Tongue (tissue), 1 donor: ENCODE measurements at regions not wholly inside any gene's neighbourhood (a gene's known extent, or its start where the extent isn't known, plus 50 kb on each side); places are given as distances from the start of the nearest gene placed in this dataset.
"Not testable (repeated sequence)": the region's sequence is repeated elsewhere in the genome, so short reads cannot be mapped to it uniquely, and the experiment has no call there.

Experiments
- DNase-seq: peaks from one replicate; pipeline ENCODE4 v3.0.0-alpha.2; 2015

DNA sequence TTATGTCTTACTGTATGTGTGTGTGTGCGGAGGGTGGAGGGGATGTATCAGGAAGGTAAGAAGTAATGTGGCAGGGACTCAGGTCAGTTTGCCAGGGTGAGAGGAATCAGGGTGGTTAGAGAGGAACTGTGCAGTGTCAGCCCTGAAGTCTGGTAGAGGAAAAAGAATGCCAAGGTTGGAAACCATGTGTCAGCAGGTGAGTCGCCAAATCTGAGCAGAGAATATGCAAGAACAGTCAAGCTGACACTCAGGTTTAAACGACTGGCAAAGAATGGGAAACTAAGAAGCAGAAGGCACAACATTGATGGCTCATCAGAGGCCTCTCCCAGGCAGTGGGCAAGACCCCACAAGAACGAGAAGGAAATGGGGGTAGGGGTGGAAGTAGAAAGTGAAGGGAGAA lies 107.5 kb upstream of the TBX18 start:
- no peak for DNase-seq

DNA sequence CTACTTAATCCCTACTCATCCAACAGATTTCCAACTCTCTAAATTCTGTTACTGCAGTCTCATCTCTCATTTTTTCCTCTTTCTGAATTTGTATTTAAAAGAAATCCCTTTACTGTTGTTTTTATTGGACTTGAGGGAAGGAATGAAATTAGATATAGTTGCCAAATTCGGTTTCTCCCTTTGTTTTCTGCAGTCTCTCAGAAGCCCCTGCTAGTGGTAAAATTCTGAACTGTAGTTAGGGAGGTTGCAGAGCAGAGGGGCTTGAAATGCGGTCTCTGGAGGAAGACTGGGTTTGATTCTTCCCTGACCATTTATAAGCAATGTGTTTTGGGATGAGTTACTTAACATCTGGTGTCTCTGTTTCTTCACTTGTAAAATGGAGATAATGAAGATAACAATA lies 106.3 kb upstream of the TBX18 start:
- no peak for DNase-seq

DNA sequence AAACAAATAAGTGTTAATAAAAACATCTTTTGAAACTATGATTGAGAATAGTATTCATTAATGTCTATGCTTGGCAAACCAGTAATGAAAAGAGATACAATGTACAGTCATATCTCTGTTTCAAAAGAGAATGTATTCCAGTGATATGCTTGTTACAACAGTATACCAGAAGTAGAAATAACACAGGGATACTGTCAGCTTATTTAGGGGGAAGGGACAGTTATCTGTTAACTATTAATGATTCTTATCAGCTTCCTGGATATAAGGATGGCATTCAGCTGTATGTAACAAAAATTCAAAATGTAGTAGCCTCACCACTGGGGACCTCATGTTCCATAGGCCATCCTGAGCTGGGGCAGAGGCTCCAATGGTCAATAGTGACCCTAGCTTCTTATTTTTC lies 103.8 kb upstream of the TBX18 start:
- no peak for DNase-seq

DNA sequence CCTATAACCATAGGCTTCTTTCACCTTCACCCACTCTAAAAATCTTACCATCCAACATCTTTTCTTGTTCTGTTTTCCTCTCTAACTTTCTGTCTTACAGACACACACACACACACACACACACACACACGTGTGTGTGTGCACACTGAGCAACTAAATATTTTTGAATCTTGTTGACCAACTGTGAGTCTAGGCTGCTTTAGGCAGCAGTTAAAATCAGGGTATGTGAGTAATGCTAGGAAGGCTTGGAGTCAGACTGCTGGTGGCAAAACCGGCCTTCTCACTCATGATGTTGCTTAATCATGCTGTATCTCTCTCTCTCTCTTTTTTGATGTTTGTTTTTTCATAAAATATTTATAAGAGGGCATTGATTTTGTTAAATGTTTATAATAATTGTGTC lies 103.1 kb upstream of the TBX18 start:
- DNase-seq: no peak

DNA sequence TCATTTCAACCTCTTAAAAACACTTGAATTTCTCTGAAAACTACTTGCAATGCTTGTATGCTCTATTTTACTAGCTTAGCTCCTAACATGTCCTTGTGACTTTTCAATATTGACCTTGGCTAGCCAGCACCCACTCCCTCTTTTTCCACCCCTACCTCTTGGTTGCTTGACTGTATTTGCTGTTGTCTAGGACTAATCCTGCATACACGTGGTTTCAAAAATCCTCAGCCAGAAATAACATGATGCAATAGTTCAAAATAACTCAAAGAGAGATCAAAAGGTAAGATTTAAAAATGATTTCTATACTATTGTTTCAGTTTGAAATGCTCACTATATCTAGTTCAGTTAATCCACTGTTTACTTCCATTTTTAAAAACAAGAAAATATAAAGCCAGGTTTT lies 102.3 kb upstream of the TBX18 start:
- DNase-seq: no peak

DNA sequence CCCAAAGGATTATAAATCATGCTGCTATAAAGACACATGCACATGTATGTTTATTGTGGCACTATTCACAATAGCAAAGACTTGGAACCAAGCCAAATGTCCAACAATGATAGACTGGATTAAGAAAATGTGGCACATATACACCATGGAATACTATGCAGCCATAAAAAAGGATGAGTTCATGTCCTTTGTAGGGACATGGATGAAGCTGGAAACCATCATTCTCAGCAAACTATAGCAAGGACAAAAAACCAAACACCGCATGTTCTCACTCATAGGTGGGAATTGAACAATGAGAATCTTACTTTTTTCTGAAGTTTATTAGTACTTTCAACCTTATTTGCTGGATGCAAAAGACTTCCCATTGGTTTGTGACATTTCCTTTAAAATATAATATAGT lies 101.0 kb upstream of the TBX18 start:
- not testable (repeated sequence) for DNase-seq

DNA sequence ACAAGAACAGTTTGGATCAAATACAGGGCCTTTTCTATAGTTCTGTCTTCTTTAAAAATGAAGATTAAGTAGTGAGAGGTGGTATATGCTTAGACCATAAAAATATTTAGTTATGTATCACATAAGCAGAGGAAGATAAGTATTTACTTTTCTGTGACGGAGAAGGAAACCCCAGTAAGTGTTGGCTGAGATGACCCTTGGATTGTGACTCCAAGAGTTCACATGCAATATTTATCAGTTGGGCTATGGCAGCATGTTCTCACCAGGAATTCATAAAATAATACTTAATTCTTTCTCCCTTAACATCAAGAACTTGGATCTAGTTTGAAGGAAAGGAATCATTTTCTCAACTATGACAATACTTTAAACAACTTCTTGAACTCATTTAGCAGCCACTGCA lies 98.4 kb upstream of the TBX18 start:
- DNase-seq: no peak

DNA sequence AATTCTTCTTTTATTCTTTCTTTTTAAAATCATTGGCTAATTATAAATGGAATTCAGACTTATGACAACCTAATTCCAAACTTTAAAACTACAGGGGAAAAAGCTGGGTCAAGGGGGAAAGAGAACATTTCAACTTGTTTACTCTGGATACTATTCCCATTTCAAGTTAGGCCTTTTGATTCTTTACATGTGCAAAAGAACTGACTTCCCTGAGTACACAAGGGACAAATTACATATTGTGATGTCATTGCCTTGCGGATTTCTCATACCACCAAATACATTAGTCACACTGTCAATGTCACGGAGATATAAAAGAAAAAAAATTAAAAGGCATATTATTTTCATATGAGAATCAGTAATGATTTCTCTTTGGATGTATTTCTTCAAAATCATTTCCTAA lies 96.5 kb upstream of the TBX18 start:
- peak; percentile 38 for DNase-seq

DNA sequence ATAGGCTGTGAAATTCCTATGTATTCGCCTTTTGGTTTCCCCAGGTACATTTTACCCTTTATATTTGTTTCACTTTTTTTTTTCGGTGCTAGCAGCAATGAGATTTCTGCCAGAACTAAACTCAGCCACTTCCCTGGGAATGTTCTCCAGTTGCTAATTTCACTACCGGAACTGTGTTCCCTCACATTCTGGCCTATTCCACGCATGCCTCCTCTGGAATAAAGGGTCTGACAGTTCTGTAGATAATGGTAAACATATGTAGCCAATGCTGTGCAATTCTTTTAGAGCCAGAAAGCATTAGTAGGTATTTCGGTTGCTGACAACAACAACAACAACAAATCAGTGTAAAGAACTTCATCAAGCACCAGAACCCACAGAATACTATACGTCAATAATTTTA lies 96.1 kb upstream of the TBX18 start:
- peak; percentile 59 for DNase-seq

DNA sequence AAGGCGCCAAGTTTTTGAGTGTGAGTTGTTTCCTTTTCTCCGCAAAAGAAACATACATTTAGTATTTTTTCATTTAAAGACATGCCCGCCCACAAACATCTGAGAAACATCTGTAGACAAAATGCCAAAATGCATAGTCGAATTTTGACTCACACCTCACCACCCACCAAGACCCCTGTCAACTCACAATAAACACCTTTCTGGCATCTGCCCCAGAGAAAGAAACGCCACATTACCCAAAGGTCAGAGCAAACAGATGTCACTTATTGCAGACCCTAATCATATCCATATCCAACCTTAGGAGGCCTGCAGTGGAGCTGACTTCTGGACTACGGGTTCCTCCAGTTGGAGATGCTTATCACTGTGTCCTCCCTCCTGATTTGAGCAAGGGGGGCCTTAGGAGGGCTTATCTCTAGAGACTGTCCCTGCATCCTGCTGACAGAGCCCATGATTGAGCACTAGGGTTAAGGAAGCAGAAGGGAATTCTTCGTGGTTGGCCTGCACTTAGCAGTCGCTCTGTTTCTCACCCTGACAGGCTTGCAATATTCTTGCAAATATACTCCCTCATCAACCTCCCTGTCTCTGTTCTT lies 90.5 kb upstream of the TBX18 start:
- no peak for DNase-seq

DNA sequence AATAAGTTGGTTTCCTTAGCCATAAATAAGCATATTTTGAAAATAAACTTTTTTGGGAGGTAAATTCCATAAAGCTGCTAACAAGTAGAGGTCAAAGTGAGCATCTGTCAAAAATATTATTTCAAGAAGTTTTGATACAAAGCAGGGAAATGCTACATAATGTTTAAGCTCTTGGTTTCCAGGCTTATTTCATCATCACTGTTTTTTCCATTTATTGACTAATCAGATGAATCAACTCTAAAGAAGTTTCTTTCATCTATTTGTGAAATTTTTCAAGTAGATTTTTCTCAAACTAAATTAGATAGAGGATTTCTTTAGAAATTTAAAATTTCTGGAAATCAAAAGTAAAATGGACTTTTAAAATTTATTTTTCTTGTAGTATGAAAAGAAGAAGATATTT lies 89.5 kb upstream of the TBX18 start:
- DNase-seq: no peak

DNA sequence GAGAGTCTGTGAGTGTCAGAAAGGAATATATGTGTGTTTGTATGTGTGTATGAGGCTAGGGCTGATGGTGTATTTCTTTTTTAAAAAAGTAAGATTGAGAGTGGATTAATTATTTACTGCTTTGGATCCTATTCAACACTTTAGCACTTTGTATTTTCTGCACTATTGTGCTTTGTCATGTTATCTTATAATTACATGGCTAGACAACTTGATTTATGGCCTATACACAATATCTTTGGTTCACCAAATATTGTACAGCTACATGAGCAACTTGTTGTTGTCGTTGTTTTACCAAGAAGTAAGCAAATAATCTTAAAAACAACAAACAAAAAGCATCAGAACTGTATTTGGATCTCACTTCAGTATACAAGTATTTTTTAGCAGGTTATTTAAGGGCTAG lies 84.6 kb upstream of the TBX18 start:
- no peak for DNase-seq

DNA sequence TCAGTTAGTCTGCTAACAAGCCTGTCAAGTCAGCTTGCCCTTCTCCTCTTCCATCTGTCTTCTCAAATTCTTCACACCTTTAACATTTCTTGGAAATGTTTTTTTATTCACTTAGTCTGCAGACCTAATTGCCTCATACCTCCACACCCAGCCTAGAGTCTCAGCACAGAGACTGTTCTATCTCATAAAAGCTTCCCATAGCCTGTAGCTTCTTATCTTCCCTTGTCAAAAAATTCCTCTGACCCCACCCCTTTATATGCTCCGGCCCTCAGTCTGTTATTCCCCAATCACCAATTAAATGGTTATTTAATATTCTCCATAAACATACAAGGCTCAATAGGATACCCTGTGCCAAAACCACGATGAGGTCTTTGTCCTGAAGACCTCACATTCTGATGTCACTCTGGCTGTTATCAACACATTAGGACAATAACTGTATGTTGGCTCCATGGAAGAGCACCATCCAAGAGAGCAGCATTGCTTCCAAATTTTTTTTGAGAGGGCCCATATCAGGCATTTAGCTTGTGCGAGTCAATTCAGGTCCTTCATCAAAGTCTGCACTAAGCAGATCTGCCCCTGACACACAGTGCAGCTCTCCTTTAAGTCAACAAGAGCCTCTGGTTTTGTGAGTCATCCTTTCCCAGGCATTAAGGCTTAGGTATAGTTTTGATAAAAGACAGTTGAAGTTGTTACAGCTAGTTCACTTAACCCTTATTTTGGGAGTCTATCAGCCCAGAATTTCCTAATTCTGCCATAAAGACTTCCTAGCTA lies 83.2 kb upstream of the TBX18 start:
- DNase-seq: no peak

DNA sequence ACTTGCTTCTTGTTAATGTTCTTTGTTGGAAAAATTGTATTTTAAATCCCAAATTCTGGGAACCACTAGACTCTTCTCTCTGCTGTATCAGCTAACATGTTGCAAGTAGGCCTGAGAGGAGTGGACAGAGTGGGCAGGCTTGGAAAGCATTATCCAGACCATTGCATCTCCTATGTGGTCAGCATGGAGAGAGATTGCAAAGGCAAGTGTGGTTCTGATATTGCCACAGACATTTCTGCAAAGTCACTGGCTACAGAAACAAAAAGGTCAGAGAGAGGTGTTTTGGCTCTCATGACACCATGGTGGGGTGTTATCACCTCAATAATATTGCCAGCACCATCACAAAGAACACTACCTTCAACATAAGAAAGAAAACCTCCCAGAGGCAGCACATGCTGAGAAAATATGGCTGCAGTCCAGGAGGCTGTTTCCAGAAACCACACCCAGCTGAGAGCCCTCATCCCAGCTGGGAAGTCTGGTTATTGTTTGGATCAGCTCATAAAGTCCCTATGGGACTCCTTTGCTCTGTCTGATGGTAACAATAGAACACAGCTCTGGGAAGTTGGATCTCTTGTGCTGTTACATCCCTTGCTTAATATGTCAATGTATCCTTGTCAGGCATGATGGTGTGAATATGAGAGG lies 78.2 kb upstream of the TBX18 start:
- DNase-seq: peak; percentile 79

DNA sequence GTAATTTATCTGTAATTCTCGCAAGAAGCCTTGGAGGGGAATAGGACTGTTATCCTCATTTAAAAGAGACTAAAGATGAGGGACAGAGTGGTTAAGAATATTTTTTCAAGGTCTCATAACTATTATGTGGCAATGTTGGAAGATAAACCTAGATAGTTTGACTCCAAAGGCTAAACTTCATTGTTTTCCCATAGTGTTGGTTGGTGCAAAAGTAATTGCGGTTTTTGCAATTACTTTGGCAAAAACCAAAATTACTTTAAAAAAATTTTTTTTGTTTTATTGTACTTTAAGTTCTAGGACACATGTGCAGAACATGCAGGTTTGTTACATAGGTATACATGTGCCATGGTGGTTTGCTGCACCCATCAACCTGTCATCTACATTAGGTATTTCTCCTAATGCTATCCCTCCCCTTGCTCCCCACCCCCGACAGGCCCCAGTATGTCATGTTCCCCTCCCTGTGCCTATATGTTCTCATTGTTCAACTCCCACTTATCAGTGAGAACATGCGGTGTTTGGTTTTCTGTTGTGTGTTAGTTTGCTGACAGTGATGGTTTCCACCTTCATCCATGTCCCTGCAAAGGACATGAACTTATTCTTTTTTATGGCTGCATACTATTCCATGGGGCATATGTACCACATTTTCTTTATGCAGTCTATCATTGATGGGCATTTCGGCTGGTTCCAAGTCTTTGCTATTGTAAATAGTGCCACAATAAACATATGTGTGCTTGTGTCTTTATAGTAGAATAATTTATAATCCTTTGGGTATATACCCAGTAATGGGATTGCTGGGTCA lies 72.9 kb upstream of the TBX18 start:
- not testable (repeated sequence) for DNase-seq

DNA sequence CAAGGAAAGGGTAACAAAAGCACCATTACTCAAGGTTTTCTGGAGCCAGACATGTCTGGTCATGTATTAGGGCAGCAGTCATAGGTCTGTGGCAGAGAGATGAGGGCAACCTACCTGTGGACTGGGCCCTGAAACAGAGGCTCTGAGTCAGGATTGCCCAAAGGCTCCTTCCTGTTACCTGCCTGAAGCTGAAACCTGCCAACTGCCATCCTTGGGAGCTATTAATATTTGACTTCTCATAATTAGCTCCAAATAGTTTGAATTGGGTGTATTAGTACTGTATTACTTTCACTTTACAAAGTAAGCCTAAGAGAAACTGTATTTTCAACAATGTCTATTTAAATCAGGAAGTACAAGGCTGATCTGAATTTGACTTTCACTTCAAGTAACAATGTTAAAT lies 72.0 kb upstream of the TBX18 start:
- no peak for DNase-seq

DNA sequence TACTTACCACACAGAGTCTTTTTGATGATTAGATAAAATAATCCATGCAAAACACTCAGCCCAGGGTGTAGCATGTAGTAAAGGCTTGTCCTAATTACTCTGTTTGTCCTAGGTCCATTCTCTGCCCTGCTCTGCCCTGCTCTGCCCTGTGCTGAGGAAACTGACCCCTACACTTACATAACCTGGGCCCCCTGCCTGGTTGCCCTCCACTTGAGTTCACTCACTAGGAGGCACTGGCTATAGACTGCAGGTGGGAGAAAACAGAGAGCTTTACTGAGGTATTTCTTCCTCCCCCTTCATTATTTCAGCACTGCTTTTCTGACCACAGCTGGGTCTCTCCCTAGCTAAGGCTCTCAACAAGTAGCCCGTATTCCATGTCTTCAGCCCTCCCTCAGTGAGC lies 70.9 kb upstream of the TBX18 start:
- DNase-seq: no peak

DNA sequence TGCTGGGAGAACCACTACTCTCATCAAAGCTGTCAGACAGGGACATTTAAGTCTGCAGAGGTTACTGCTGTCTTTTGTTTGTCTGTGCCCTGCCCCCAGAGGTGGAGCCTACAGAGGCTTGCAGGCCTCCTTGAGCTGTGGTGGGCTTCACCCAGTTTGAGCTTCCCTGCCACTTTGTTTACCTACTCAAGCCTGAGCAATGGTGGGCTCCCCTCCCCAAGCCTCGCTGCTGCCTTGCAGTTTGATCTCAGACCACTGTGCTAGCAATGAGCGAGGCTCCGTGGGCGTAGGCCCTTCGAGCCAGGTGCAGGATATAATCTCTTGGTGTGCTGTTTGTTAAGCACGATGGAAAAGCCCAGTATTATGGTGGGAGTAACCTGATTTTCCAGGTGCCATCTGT lies 67.5 kb upstream of the TBX18 start:
- not testable (repeated sequence) for DNase-seq

DNA sequence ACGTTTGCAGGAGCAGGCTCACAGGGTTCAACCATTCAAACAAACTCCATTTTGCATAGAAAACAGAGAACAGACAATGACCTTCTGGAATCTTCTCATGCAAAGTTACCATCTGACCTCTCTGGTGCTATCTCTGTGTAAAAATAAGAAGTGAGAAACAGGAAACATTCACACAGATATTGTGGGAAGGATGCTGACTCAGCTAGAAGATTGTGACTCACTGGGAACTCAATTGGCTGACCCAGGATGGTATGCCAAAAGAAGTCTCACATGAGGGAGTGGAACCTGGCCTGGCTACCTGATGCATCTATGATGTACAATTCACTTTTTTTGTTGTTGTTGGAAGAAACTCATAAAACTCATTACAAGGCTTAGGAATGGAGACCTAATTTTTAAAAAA lies 61.1 kb upstream of the TBX18 start:
- no peak for DNase-seq

DNA sequence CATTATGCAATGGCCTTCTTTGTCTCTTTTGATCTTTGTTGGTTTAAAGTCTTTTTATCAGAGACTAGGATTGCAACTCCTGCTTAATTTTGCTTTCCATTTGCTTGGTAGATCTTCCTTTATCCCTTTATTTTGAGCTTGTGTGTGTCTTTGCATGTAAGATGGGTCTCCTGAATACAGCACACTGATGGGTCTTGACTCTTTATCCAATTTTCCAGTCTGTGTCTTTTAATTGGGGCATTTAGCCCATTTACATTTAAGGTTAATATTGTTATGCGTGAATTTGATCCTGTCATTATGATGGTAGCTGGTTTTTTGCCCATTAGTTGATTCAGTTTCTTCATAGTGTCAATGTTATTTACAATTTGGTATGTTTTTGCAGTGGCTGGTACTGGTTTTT lies 56.9 kb upstream of the TBX18 start:
- DNase-seq: not testable (repeated sequence)

DNA sequence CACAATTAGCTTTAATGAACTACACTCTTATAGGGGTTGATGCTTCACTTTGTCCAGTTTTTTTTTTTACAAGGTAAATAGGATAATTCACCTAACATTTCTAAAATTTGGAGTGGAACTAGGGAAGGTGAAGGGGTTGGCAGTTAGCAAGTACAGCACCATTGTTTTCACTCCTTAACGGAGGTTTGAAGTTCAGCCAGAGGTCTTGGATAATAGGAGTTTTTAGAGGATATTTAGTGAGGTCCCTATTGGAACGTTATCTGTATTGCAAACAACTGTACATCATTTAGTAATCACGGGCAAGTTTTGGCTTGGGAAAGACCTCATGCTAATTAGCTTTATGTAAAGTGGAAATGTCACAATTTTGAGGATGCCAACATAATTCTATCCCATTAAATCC lies 52.3 kb upstream of the TBX18 start:
- no peak for DNase-seq

DNA sequence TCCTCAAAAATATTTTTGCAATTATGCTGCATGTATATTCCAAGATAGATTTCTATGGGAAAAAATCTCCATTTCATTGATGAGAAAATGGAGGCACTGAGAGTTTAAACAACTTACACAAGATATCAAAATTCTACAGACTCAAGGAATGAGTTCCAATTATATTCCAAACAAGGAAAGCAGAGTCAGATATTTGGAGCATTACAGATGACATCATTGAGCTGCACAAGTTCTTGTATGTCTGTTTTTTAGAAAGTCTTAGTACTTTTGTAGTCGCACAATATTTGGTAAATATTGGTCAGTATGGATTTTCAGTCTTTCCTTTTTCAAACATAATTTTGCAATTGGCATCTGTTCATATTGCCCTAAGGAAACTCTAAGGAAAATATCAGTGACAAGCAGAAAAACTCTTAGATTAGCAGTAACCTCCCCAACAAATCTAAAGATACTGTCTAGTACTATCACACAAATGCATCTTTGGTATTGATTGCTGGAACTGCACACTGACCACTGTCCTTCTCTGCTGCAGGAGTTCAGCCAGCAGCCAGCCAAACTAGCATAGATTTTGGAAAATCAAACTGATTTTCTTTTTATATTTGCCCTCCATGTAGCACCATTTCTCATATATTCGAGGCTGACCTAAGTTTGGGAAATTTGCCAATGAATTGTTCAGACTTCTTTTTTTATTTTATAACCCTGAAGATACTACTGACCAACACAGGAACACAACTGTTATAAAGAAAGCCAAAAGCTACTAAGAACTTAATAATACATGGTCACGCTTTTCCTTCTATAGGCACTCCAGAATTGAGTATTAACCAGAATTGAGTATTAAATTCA lies 51.7 kb upstream of the TBX18 start:
- no peak for DNase-seq
